Mesenchymal stem cell (in vitro differentiated cells and primary cell): ENCODE measurements at regions not wholly inside any gene's neighbourhood (a gene's known extent, or its start where the extent isn't known, plus 50 kb on each side); places are given as distances from the start of the nearest gene placed in this dataset.

Experiments
- DNase-seq: peaks from one replicate; pipeline ENCODE4 v3.0.0-alpha.2; 2013
- H2AFZ ChIP-seq: one replicate; pipeline ENCODE4 v1.6.1; 2013; ENCODE audit warnings: low read depth, mild to moderate bottlenecking, control low read depth, inconsistent platforms, low read length, moderate library complexity
- H2AK5ac ChIP-seq: 2 replicates; pipeline ENCODE4 v1.6.1; 2013; ENCODE audit warnings: low read length, moderate library complexity, mild to moderate bottlenecking, inconsistent platforms; ENCODE audit not compliant: severe bottlenecking
- H2BK120ac ChIP-seq: one replicate; pipeline ENCODE4 v1.6.1; 2013; ENCODE audit warnings: low read depth, mild to moderate bottlenecking, inconsistent platforms, low read length, moderate library complexity
- H2BK12ac ChIP-seq, 2 experiments: one replicate each; pipeline ENCODE4 v1.6.1; 2013; ENCODE audit warnings: inconsistent platforms in 2 of 2, low read length in 2 of 2, mild to moderate bottlenecking in 2 of 2, moderate library complexity in 2 of 2, control low read depth in 1 of 2
- H2BK15ac ChIP-seq: one replicate; pipeline ENCODE4 v1.6.1; 2013; ENCODE audit warnings: mild to moderate bottlenecking, low read depth, inconsistent platforms; ENCODE audit not compliant: poor library complexity, severe bottlenecking
- H2BK5ac ChIP-seq: 2 replicates; pipeline ENCODE4 v1.6.1; 2013; ENCODE audit warnings: low read depth, mild to moderate bottlenecking, low read length, control low read depth, inconsistent platforms; ENCODE audit not compliant: poor library complexity, severe bottlenecking
- H3K14ac ChIP-seq, 2 experiments: one replicate each; pipeline ENCODE4 v1.6.1; 2013; ENCODE audit warnings: inconsistent platforms in 2 of 2, low read length in 2 of 2, control low read depth in 1 of 2, mild to moderate bottlenecking in 1 of 2, moderate library complexity in 1 of 2
- H3K18ac ChIP-seq, 2 experiments: one replicate each; pipeline ENCODE4 v1.6.1; 2013; ENCODE audit warnings: inconsistent platforms in 2 of 2, low read length in 2 of 2, control low read depth in 1 of 2, low read depth in 1 of 2, mild to moderate bottlenecking in 1 of 2
- H3K23ac ChIP-seq, 2 experiments: one replicate each; pipeline ENCODE4 v1.6.1; 2013; ENCODE audit warnings: inconsistent platforms in 2 of 2, low read length in 2 of 2, mild to moderate bottlenecking in 2 of 2, moderate library complexity in 2 of 2, control low read depth in 1 of 2
- H3K27ac ChIP-seq: 2 replicates; pipeline ENCODE4 v1.5.1; 2013; ENCODE audit warnings: mild to moderate bottlenecking, moderate library complexity, low read length, control low read depth, inconsistent platforms; ENCODE audit not compliant: poor library complexity, severe bottlenecking
- H3K27me3 ChIP-seq, 2 experiments: 2 replicates each; pipeline versions ENCODE4 v1.6.1 to v1.7.0; 2013; ENCODE audit warnings: low read length in 2 of 2, mild to moderate bottlenecking in 2 of 2, moderate library complexity in 2 of 2, control low read depth in 1 of 2, inconsistent platforms in 1 of 2; ENCODE audit not compliant: control insufficient read depth in 1 of 2, insufficient read depth in 1 of 2
- H3K36me3 ChIP-seq, 2 experiments: 2 replicates each; pipeline versions ENCODE4 v1.6.1 to v1.7.0; 2013; ENCODE audit warnings: low read length in 2 of 2, control low read depth in 1 of 2, inconsistent platforms in 1 of 2, low read depth in 1 of 2, mild to moderate bottlenecking in 1 of 2; ENCODE audit not compliant: insufficient read depth in 2 of 2, control insufficient read depth in 1 of 2
- H3K4ac ChIP-seq, 2 experiments: one replicate each; pipeline ENCODE4 v1.6.1; 2013; ENCODE audit warnings: inconsistent platforms in 2 of 2, low read length in 2 of 2, mild to moderate bottlenecking in 2 of 2, moderate library complexity in 2 of 2, control low read depth in 1 of 2, low read depth in 1 of 2
- H3K4me1 ChIP-seq: 2 replicates; pipeline ENCODE4 v1.6.1; 2013; ENCODE audit warnings: low read depth, low read length, control low read depth; ENCODE audit not compliant: control insufficient read depth, insufficient read depth
- H3K4me2 ChIP-seq: 2 replicates; pipeline ENCODE4 v1.6.1; 2013; ENCODE audit warnings: low read length, mild to moderate bottlenecking, inconsistent platforms; ENCODE audit not compliant: poor library complexity, severe bottlenecking
- H3K4me3 ChIP-seq, 2 experiments: 2 replicates each; pipeline versions ENCODE4 v1.5.1 to v1.7.0; 2013; ENCODE audit warnings: low read length in 2 of 2, mild to moderate bottlenecking in 2 of 2, control low read depth in 1 of 2, low read depth in 1 of 2; ENCODE audit not compliant: insufficient read depth in 1 of 2
- H3K79me1 ChIP-seq: replicated peaks from 2 replicates; pipeline ENCODE4 v1.6.1; 2013; ENCODE audit warnings: mild to moderate bottlenecking, control low read depth, low read length, inconsistent platforms; ENCODE audit not compliant: poor library complexity, severe bottlenecking
- H3K9ac ChIP-seq: 2 replicates; pipeline ENCODE4 v1.7.0; 2013; ENCODE audit warnings: mild to moderate bottlenecking, low read length, moderate library complexity
- H3K9me3 ChIP-seq: 2 replicates; pipeline ENCODE4 v1.7.0; 2013; ENCODE audit warnings: mild to moderate bottlenecking, low read length; ENCODE audit not compliant: control insufficient read depth
- H4K8ac ChIP-seq: one replicate; pipeline ENCODE4 v1.6.1; 2013; ENCODE audit warnings: inconsistent platforms, mild to moderate bottlenecking, low read length, moderate library complexity
- H4K91ac ChIP-seq: one replicate; pipeline ENCODE4 v1.6.1; 2013; ENCODE audit warnings: mild to moderate bottlenecking, low read length, inconsistent platforms
- WGBS: methylation state at CpG from one replicate; pipeline ENCODE4 v1.1.7; 2013; ENCODE audit warnings: mixed read lengths; 5-methylcytosine and 5-hydroxymethylcytosine counted together

DNA sequence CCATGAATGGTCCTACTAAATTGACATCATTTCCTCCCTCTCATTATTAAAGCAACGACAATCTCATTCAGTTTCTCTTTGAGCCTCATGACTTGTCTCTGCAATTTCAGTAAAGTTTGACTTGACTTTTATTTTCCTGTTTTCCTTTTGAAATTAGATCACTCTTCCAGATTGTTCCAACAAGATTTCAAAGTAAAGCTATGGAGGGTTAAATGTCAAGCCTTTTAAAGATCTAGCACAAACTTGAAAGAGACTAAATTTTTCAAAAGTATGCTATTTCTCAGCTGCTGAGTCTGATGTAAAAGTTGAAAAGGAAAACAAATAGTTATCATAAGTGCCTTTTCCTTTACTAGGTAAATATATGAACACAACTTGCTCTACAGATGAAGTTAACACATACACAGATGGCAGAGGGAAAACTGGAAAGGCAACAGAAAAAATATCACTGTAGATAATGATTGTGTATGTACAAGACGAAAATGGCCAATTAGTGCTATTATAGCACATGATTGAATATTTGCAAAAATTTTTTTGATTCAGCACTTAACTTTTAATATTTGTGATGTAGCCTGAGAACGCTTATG, 200.6 kb downstream of the WDR11 start:
- no peak overlapping the region for H4K8ac ChIP-seq
- no peak for DNase-seq
- no peak overlapping the region for H3K14ac ChIP-seq
- H3K79me1 ChIP-seq, result no peaks in the 10 kb centered on the region
- no peak overlapping the region for H2BK12ac ChIP-seq
- H3K4me2 ChIP-seq, result no peak overlapping the region
- H3K18ac ChIP-seq, result no peak overlapping the region
- H3K23ac ChIP-seq, result no peak overlapping the region
- no peak overlapping the region for H4K91ac ChIP-seq
- no peak overlapping the region for H2BK5ac ChIP-seq
- H3K4ac ChIP-seq, result no peak overlapping the region
- no peaks in the 10 kb centered on the region for H3K27me3 ChIP-seq
- no peaks in the 10 kb centered on the region for H3K9me3 ChIP-seq
- no peak overlapping the region for H3K27ac ChIP-seq
- no peak overlapping the region for H2BK15ac ChIP-seq
- H2AFZ ChIP-seq, result no peak overlapping the region
- 92% methylated on average over 2 of the region's 3 CpGs for WGBS
- no peaks in the 10 kb centered on the region for H3K4me1 ChIP-seq
- H3K4me3 ChIP-seq, result no peak overlapping the region
- H2BK120ac ChIP-seq, result no peak overlapping the region
- H3K9ac ChIP-seq, result no peak overlapping the region
- H2AK5ac ChIP-seq, result no peak overlapping the region
- H3K36me3 ChIP-seq, result no peaks in the 10 kb centered on the region

DNA sequence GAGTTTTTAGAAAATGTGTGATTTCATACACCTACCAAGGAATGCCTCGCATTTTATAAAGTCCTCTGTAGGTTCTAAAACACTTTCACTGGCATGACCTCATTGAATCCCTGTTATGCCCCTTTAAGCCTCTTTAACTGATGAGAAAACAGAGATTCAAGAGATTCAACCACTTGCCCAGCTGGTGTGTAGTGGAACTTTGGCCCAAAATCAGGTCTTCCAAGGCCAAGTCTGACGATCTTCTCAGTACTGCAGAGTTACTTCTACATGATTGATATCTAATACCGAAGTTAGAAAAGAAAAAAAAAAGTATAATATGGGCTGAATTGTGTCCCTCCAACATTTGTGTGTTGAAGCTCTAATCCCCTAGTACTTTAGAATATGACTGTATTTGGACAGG, 202.0 kb downstream of the WDR11 start:
- Histone ChIP-seq H3K9ac (no peak overlapping the region), H3K27ac (no peak overlapping the region), H3K79me1 (no peaks in the 10 kb centered on the region), H3K4me2 (no peak overlapping the region), H2AFZ (no peak overlapping the region), H3K36me3 (no peaks in the 10 kb centered on the region), H2AK5ac (no peak overlapping the region), H2BK15ac (no peak overlapping the region), H2BK12ac (no peak overlapping the region), H2BK120ac (no peak overlapping the region), H3K27me3 (no peaks in the 10 kb centered on the region), H3K4me1 (no peaks in the 10 kb centered on the region), H3K23ac (no peak overlapping the region), H4K8ac (no peak overlapping the region), H3K4ac (no peak overlapping the region), H3K18ac (no peak overlapping the region), H3K9me3 (no peaks in the 10 kb centered on the region), H3K14ac (no peak overlapping the region), H3K4me3 (no peak overlapping the region), H2BK5ac (no peak overlapping the region), H4K91ac (no peak overlapping the region)
- WGBS, result 93% methylated on average over 2 of the region's 3 CpGs
- no peak for DNase-seq

DNA sequence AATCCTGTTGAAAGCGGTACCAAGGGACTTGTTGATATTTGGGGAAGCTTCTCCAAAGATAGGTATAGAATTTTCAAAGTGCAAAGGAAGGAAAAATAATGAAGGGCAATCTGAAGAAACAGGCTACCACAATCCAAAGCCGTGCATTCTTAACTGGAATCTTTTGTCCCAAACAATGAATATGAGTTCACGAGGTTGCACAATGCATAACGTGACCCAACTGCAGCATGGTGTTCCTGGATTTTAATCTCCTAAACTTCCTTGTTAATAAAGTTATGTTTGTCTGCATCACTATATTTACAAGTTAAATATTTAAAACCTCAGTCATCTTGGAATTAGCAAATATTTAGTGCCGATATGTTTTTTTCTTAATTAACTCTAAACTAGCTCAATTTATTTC, 203.7 kb downstream of the WDR11 start:
- no peak overlapping the region for H2BK5ac ChIP-seq
- no peak overlapping the region for H2BK12ac ChIP-seq
- H3K4me2 ChIP-seq, result no peak overlapping the region
- H2BK120ac ChIP-seq, result no peak overlapping the region
- no peak overlapping the region for H4K91ac ChIP-seq
- H3K36me3 ChIP-seq, result no peaks in the 10 kb centered on the region
- no peaks in the 10 kb centered on the region for H3K9me3 ChIP-seq
- H3K79me1 ChIP-seq, result no peaks in the 10 kb centered on the region
- H3K4ac ChIP-seq, result no peak overlapping the region
- no peak overlapping the region for H2AFZ ChIP-seq
- no peak overlapping the region for H3K27ac ChIP-seq
- H3K9ac ChIP-seq, result no peak overlapping the region
- H3K18ac ChIP-seq, result no peak overlapping the region
- no peak for DNase-seq
- no peak overlapping the region for H4K8ac ChIP-seq
- 97% methylated on average over 3 of the region's 5 CpGs for WGBS
- H3K14ac ChIP-seq, result no peak overlapping the region
- H2BK15ac ChIP-seq, result no peak overlapping the region
- no peak overlapping the region for H3K4me3 ChIP-seq
- no peak overlapping the region for H2AK5ac ChIP-seq
- H3K27me3 ChIP-seq, result peaks cover 0 to 6% of the 10 kb centered on the region in 2 experiments
- no peaks in the 10 kb centered on the region for H3K4me1 ChIP-seq
- H3K23ac ChIP-seq, result no peak overlapping the region

DNA sequence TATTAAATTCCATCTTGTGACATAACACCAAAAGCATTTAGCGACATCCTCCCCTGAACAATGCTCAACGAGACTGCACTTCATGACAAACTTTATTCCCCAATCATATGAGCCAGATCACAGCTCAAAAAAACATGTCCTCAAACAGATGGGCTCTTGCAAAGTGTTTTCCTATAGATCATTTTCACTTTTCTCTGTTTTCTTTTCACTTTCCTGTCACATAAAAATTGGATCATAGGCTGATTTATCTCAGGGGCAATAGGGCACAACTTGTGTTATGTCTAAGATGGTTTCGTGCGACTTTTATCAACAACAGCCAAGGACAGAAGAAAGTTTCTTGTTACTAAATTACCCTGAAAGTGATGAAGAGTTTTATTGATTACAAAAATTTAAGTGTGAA, 206.1 kb downstream of the WDR11 start:
- H2AFZ ChIP-seq, result no peak overlapping the region
- 64% methylated on average over 2 of the region's 4 CpGs for WGBS
- H2BK120ac ChIP-seq, result no peak overlapping the region
- no peak overlapping the region for H4K91ac ChIP-seq
- H2BK15ac ChIP-seq, result no peak overlapping the region
- H3K9ac ChIP-seq, result no peak overlapping the region
- no peak overlapping the region for H3K4ac ChIP-seq
- H3K4me3 ChIP-seq, result no peak overlapping the region
- H3K27ac ChIP-seq, result no peak overlapping the region
- H3K36me3 ChIP-seq, result no peaks in the 10 kb centered on the region
- no peaks in the 10 kb centered on the region for H3K9me3 ChIP-seq
- no peak overlapping the region for H3K23ac ChIP-seq
- no peaks in the 10 kb centered on the region for H3K4me1 ChIP-seq
- no peaks in the 10 kb centered on the region for H3K79me1 ChIP-seq
- H3K4me2 ChIP-seq, result no peak overlapping the region
- H2AK5ac ChIP-seq, result no peak overlapping the region
- no peak overlapping the region for H4K8ac ChIP-seq
- no peak overlapping the region for H3K18ac ChIP-seq
- peaks cover 0 to 6% of the 10 kb centered on the region in 2 experiments for H3K27me3 ChIP-seq
- H3K14ac ChIP-seq, result no peak overlapping the region
- no peak overlapping the region for H2BK5ac ChIP-seq
- no peak overlapping the region for H2BK12ac ChIP-seq
- no peak for DNase-seq
